Vagina (tissue), 2 donors: ENCODE measurements at regions not wholly inside any gene's neighbourhood (a gene's known extent, or its start where the extent isn't known, plus 50 kb on each side); places are given as distances from the start of the nearest gene placed in this dataset.

Source experiments
- POLR2A ChIP-seq, 2 donors: fragments of 450-650 bp; IDR thresholded peaks; one replicate each; pipeline ENCODE4 v1.6.1; 2017; ENCODE audit warnings: antibody characterized with exemption in 2 of 2, mild to moderate bottlenecking in 2 of 2, moderate library complexity in 2 of 2
- POLR2AphosphoS5 ChIP-seq, 2 donors: sonication (generic); formaldehyde crosslinking; IDR thresholded peaks; one replicate each; pipeline ENCODE4 v1.9.0; 2017; ENCODE audit warnings: antibody characterized with exemption in 2 of 2, mild to moderate bottlenecking in 2 of 2, low read depth in 1 of 2; ENCODE audit not compliant: insufficient read depth in 1 of 2
- TF ChIP-seq, protein P1 (sequence below), 3 experiments: fragments of 450-650 bp in 2 of 3; fragments of 200-600 bp in 1 of 3; sonication (generic) in 1 of 3; IDR thresholded peaks; one replicate each; pipeline ENCODE4 v1.5.1; 2017 to 2019; ENCODE audit warnings: antibody characterized with exemption in 3 of 3, mild to moderate bottlenecking in 2 of 3, moderate library complexity in 2 of 3

- TF ChIP-seq, protein P1, sequence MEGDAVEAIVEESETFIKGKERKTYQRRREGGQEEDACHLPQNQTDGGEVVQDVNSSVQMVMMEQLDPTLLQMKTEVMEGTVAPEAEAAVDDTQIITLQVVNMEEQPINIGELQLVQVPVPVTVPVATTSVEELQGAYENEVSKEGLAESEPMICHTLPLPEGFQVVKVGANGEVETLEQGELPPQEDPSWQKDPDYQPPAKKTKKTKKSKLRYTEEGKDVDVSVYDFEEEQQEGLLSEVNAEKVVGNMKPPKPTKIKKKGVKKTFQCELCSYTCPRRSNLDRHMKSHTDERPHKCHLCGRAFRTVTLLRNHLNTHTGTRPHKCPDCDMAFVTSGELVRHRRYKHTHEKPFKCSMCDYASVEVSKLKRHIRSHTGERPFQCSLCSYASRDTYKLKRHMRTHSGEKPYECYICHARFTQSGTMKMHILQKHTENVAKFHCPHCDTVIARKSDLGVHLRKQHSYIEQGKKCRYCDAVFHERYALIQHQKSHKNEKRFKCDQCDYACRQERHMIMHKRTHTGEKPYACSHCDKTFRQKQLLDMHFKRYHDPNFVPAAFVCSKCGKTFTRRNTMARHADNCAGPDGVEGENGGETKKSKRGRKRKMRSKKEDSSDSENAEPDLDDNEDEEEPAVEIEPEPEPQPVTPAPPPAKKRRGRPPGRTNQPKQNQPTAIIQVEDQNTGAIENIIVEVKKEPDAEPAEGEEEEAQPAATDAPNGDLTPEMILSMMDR (IDR thresholded peaks at IDR 0.05) = no peak
- TF ChIP-seq POLR2AphosphoS5 (IDR thresholded peaks at IDR 0.05; ENCODE audit: insufficient read depth in 1 of 2, low read depth in 1 of 2) = no peak
- no peak for TF ChIP-seq POLR2A (IDR thresholded peaks at IDR 0.05)
Observed at GRCh38 chrX:1911401-1912128, 296.7 kb downstream of the ASMT start.
